ENCODE measurements at regions not wholly inside any gene's neighbourhood (a gene's known extent, or its start where the extent isn't known, plus 50 kb on each side); places are given as distances from the start of the nearest gene placed in this dataset.

DNA sequence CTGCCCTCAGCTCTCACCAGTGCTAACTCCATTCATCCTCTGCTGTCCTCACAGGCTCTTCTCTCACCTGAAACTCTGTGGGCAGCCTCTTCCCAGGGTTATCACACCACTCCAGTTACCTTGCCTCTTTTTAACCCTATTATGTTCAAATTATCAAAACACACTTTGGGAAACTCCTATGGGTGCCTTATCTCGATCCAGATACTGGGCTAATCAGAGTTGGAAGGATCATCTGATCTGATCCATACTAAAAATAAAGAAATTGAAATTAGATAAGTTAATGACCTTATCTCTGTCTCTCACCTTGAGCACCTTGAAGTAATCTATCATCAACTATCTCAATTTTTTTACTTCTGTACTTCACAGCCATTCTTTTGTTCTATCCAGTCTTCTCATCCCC is 300.5 kb upstream of the ISL1 start:
- no peaks in the 10 kb centered on the region for H3K36me3 ChIP-seq (ENCODE audit: control insufficient read depth in 2 of 2, insufficient read depth in 1 of 2, low read length in 2 of 2)
- no peaks in the 10 kb centered on the region for H3K9me3 ChIP-seq (ENCODE audit: control insufficient read depth, insufficient read depth, low read depth, low read length)
- H3K27ac ChIP-seq (ENCODE audit: extremely low read depth, low read depth, low read length), result no peak overlapping the region
- no peaks in the 10 kb centered on the region for H3K4me1 ChIP-seq (ENCODE audit: control insufficient read depth, insufficient read depth, low read length)
- POLR2A ChIA-PET, result no interaction called here
- TF ChIP-seq ZNF660 (tag by site-specific recombination; IDR thresholded peaks at IDR 0.05), result no peak
- no peak for TF ChIP-seq ZSCAN16 (tag by site-specific recombination; IDR thresholded peaks at IDR 0.05)
- no peak for TF ChIP-seq GLI2 (tag by site-specific recombination; IDR thresholded peaks at IDR 0.05; ENCODE audit: borderline replicate concordance, low read depth)
- TF ChIP-seq MZF1 (tag by site-specific recombination; IDR thresholded peaks at IDR 0.05; ENCODE audit: borderline replicate concordance), result no peak
- no peak for TF ChIP-seq ZNF335 (tag by site-specific recombination; conservative IDR thresholded peaks at IDR 0.05)
- TF ChIP-seq ZFP41 (tag by site-specific recombination; IDR thresholded peaks at IDR 0.05; ENCODE audit: borderline replicate concordance), result no peak
- TF ChIP-seq KLF1 (tag by site-specific recombination; IDR thresholded peaks at IDR 0.05), result no peak
- no peak for TF ChIP-seq ZNF473 (tag by site-specific recombination; IDR thresholded peaks at IDR 0.05)
- TF ChIP-seq, protein P1, sequence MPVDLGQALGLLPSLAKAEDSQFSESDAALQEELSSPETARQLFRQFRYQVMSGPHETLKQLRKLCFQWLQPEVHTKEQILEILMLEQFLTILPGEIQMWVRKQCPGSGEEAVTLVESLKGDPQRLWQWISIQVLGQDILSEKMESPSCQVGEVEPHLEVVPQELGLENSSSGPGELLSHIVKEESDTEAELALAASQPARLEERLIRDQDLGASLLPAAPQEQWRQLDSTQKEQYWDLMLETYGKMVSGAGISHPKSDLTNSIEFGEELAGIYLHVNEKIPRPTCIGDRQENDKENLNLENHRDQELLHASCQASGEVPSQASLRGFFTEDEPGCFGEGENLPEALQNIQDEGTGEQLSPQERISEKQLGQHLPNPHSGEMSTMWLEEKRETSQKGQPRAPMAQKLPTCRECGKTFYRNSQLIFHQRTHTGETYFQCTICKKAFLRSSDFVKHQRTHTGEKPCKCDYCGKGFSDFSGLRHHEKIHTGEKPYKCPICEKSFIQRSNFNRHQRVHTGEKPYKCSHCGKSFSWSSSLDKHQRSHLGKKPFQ (tag by site-specific recombination; IDR thresholded peaks at IDR 0.05), result no peak
- CTCF ChIA-PET, result no interaction called here
- no peak overlapping the region for H3K4me3 ChIP-seq (ENCODE audit: low read depth, low read length)

DNA sequence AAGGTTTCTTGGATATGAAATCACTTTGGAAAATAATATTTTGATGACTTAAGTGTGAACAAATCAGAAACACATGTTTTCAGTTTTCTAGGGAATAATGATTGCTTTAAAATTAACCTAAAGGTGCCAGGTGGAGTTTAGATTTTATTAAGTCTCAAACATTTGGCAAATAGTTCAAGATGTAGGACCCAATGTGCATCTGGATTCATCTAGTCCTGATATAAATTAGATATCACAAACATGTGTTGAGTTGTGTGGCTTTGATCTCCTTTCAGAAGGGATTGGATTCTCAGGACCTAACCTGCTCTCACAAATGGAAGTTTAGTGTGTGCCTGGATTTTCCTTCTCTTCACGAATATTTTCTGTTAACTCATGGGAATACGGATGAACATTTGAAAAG is 291.4 kb upstream of the ISL1 start:
- Histone ChIP-seq H3K9me3 (ENCODE audit: control insufficient read depth, insufficient read depth, low read depth, low read length) (no peaks in the 10 kb centered on the region), H3K27ac (ENCODE audit: extremely low read depth, low read depth, low read length) (no peak overlapping the region), H3K4me3 (ENCODE audit: low read depth, low read length) (no peak overlapping the region), H3K36me3 (ENCODE audit: control insufficient read depth in 2 of 2, insufficient read depth in 1 of 2, low read length in 2 of 2) (no peaks in the 10 kb centered on the region), H3K4me1 (ENCODE audit: control insufficient read depth, insufficient read depth, low read length) (no peaks in the 10 kb centered on the region)
- ChIA-PET POLR2A (no interaction called here), CTCF (no interaction called here)
- TF ChIP-seq ZFP3 (tag by site-specific recombination; IDR thresholded peaks at IDR 0.05; ENCODE audit: low read depth) (no peak), ZNF211 (tag by site-specific recombination; IDR thresholded peaks at IDR 0.05; ENCODE audit: low read depth) (no peak), ZNF133 (tag by site-specific recombination; IDR thresholded peaks at IDR 0.05) (no peak), HOXD13 (CRISPR knock-in tag; IDR thresholded peaks at IDR 0.05; ENCODE audit: borderline replicate concordance) (no peak), ZNF155 (tag by site-specific recombination; IDR thresholded peaks at IDR 0.05) (no peak), ZNF426 (tag by site-specific recombination; IDR thresholded peaks at IDR 0.05) (no peak), RBAK (tag by site-specific recombination; IDR thresholded peaks at IDR 0.05) (no peak), ZNF600 (tag by site-specific recombination; IDR thresholded peaks at IDR 0.05) (no peak)
- TF ChIP-seq, protein P2, sequence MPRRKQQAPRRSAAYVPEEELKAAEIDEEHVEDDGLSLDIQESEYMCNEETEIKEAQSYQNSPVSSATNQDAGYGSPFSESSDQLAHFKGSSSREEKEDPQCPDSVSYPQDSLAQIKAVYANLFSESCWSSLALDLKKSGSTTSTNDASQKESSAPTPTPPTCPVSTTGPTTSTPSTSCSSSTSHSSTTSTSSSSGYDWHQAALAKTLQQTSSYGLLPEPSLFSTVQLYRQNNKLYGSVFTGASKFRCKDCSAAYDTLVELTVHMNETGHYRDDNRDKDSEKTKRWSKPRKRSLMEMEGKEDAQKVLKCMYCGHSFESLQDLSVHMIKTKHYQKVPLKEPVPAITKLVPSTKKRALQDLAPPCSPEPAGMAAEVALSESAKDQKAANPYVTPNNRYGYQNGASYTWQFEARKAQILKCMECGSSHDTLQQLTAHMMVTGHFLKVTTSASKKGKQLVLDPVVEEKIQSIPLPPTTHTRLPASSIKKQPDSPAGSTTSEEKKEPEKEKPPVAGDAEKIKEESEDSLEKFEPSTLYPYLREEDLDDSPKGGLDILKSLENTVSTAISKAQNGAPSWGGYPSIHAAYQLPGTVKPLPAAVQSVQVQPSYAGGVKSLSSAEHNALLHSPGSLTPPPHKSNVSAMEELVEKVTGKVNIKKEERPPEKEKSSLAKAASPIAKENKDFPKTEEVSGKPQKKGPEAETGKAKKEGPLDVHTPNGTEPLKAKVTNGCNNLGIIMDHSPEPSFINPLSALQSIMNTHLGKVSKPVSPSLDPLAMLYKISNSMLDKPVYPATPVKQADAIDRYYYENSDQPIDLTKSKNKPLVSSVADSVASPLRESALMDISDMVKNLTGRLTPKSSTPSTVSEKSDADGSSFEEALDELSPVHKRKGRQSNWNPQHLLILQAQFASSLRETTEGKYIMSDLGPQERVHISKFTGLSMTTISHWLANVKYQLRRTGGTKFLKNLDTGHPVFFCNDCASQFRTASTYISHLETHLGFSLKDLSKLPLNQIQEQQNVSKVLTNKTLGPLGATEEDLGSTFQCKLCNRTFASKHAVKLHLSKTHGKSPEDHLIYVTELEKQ (tag by site-specific recombination; IDR thresholded peaks at IDR 0.05; ENCODE audit: borderline replicate concordance), result no peak

DNA sequence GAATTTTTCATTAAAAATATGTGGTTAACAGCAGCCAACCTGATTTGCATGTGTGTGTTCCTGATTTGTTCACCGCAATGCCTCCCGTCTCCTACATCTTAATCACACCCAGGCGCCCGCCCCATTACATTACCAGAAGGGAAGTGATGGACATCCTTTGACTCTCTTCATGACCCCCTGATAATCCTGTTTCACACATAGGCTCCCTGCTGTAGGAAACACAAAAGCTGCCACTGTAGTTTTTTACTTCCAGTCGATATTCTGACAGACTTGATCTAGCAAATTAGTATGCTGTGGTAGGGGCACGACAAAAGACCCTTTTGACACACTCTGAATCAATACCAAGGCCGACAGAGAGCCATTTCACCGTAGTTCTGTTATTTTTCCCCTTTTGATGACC is 287.8 kb upstream of the ISL1 start:
- no peak overlapping the region for H3K4me3 ChIP-seq (ENCODE audit: low read depth, low read length)
- H3K27ac ChIP-seq (ENCODE audit: extremely low read depth, low read depth, low read length), result no peak overlapping the region
- no peaks in the 10 kb centered on the region for H3K36me3 ChIP-seq (ENCODE audit: control insufficient read depth in 2 of 2, insufficient read depth in 1 of 2, low read length in 2 of 2)
- no peaks in the 10 kb centered on the region for H3K4me1 ChIP-seq (ENCODE audit: control insufficient read depth, insufficient read depth, low read length)
- H3K9me3 ChIP-seq (ENCODE audit: control insufficient read depth, insufficient read depth, low read depth, low read length), result no peaks in the 10 kb centered on the region
- CTCF ChIA-PET, result interaction anchor here (0.6 to 0.7 kb wide), 3 partner anchors 332 to 1527 kb away, joined by 3 to 4 read pairs (median 4); no protein-coding TSS in a partner anchor
- POLR2A ChIA-PET, result no interaction called here
- TF ChIP-seq ZNF600 (tag by site-specific recombination; IDR thresholded peaks at IDR 0.05) (no peak), ZNF521 (tag by site-specific recombination; IDR thresholded peaks at IDR 0.05) (no peak), GLI4 (tag by site-specific recombination; IDR thresholded peaks at IDR 0.05) (no peak), MYNN (tag by site-specific recombination; IDR thresholded peaks at IDR 0.05; ENCODE audit: borderline replicate concordance) (no peak), ZNF174 (tag by site-specific recombination; IDR thresholded peaks at IDR 0.05) (no peak), ZBTB7A (tag by site-specific recombination; IDR thresholded peaks at IDR 0.05; ENCODE audit: low read depth) (no peak), FEZF1 (tag by site-specific recombination; IDR thresholded peaks at IDR 0.05) (no peak)
- TF ChIP-seq, protein P3, sequence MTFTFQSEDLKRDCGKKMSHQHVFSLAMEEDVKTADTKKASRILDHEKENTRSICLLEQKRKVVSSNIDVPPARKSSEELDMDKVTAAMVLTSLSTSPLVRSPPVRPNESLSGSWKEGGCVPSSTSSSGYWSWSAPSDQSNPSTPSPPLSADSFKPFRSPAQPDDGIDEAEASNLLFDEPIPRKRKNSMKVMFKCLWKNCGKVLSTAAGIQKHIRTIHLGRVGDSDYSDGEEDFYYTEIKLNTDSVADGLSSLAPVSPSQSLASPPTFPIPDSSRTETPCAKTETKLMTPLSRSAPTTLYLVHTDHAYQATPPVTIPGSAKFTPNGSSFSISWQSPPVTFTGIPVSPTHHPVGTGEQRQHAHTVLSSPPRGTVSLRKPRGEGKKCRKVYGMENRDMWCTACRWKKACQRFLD (tag by site-specific recombination; IDR thresholded peaks at IDR 0.05), result no peak
